Glomerular visceral epithelial cell (primary cell): ENCODE measurements at regions not wholly inside any gene's neighbourhood (a gene's known extent, or its start where the extent isn't known, plus 50 kb on each side); places are given as distances from the start of the nearest gene placed in this dataset.

ENCODE experiments used
- DNase-seq: peaks from one replicate; pipeline ENCODE4 v3.0.0-alpha.2; 2016; ENCODE audit errors: extremely low spot score

- DNase-seq: no peak
Observed at GRCh38 chr4:8698341-8699062, 105.9 kb downstream of the CPZ start.

GRCh38 chr4:8697826-8698225, 105.3 kb downstream of the CPZ start:
- DNase-seq: no peak

GRCh38 chr4:8696369-8697127, 104.0 kb downstream of the CPZ start:
- DNase-seq: no peak

GRCh38 chr4:8695237-8696219, 103.0 kb downstream of the CPZ start:
- no peak for DNase-seq

- DNase-seq: no peak
Observed at GRCh38 chr4:8694651-8695151, 102.1 kb downstream of the CPZ start.

- DNase-seq: no peak
Observed at GRCh38 chr4:8694226-8694625, 101.7 kb downstream of the CPZ start.

GRCh38 chr4:8691151-8691775, 98.7 kb downstream of the CPZ start:
- DNase-seq: no peak

- DNase-seq: no peak
Observed at GRCh38 chr4:8690216-8691150, 97.9 kb downstream of the CPZ start.

- DNase-seq: no peak
Observed at GRCh38 chr4:8689741-8690140, 97.2 kb downstream of the CPZ start.

- DNase-seq: no peak
Observed at GRCh38 chr4:8688908-8689445, 96.4 kb downstream of the CPZ start.

GRCh38 chr4:8688041-8688907, 95.7 kb downstream of the CPZ start:
- DNase-seq: no peak

GRCh38 chr4:8687083-8687482, 94.5 kb downstream of the CPZ start:
- DNase-seq: no peak

GRCh38 chr4:8685831-8686230, 93.3 kb downstream of the CPZ start:
- DNase-seq: no peak

GRCh38 chr4:8683462-8683861, 90.9 kb downstream of the CPZ start:
- DNase-seq: no peak

GRCh38 chr4:8682725-8683124, 90.2 kb downstream of the CPZ start:
- DNase-seq: no peak

- no peak for DNase-seq
Observed at GRCh38 chr4:8682296-8682695, 89.7 kb downstream of the CPZ start.

GRCh38 chr4:8681391-8681790, 88.8 kb downstream of the CPZ start:
- DNase-seq: no peak

GRCh38 chr4:8679032-8679431, 86.5 kb downstream of the CPZ start:
- DNase-seq: no peak

GRCh38 chr4:8676676-8677075, 84.1 kb downstream of the CPZ start:
- no peak for DNase-seq
